ENCODE measurements at regions not wholly inside any gene's neighbourhood (a gene's known extent, or its start where the extent isn't known, plus 50 kb on each side); places are given as distances from the start of the nearest gene placed in this dataset.

DNA sequence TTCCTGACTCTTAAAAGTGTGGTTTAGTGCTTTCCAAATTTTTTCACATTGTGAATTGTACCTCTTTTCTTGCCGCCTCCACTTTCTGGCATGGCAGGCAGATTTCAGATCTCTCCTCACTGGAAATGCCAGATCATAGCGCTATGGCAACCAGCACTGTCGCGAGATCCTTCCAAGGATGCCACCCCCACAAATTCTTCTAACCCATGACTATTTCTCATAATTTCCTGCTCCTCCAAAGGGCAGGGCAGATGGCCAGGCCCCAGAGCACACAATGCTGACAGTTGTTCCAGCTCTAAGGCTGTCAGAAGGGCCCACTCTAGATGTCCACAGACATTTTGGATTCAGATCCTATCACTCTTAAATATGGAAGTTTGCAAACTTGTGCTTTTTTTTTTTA, 446.2 kb upstream of the RIOK2 start:
- peaks cover 3% of the 10 kb centered on the region for H3K27me3 Mint-ChIP-seq (ENCODE audit: insufficient read depth, unreplicated experiment)
- no peaks in the 10 kb centered on the region for H3K4me1 Mint-ChIP-seq (ENCODE audit: low read depth, unreplicated experiment)
- H3K4me3 Mint-ChIP-seq (ENCODE audit: unreplicated experiment): no peak overlapping the region
- H3K9me3 Mint-ChIP-seq (ENCODE audit: unreplicated experiment): no peaks in the 10 kb centered on the region
- POLR2A ChIA-PET: no interaction called here
- Histone ChIP-seq H3K36me3 (ENCODE audit: control insufficient read depth, insufficient read depth, low read length) (no peaks in the 10 kb centered on the region), H3K4me3 (ENCODE audit: low read depth, low read length) (no peak overlapping the region), H3K4me1 (no peaks in the 10 kb centered on the region), H3K27me3 (replicated peaks; ENCODE audit: control insufficient read depth, insufficient read depth, low read length) (no peaks in the 10 kb centered on the region), H3K9me3 (no peaks in the 10 kb centered on the region)
- intact Hi-C loops (cut with micrococcal nuclease; ENCODE audit: unreplicated experiment): no loop called here
- CTCF ChIA-PET: no interaction called here
- H3K27ac Mint-ChIP-seq (ENCODE audit: unreplicated experiment): no peak overlapping the region
- H3K36me3 Mint-ChIP-seq (ENCODE audit: insufficient read depth, unreplicated experiment): no peaks in the 10 kb centered on the region
- DNase-seq: no peak
- no TSS peak for BruUV-seq (replicated peaks)
- TF ChIP-seq, protein P1, sequence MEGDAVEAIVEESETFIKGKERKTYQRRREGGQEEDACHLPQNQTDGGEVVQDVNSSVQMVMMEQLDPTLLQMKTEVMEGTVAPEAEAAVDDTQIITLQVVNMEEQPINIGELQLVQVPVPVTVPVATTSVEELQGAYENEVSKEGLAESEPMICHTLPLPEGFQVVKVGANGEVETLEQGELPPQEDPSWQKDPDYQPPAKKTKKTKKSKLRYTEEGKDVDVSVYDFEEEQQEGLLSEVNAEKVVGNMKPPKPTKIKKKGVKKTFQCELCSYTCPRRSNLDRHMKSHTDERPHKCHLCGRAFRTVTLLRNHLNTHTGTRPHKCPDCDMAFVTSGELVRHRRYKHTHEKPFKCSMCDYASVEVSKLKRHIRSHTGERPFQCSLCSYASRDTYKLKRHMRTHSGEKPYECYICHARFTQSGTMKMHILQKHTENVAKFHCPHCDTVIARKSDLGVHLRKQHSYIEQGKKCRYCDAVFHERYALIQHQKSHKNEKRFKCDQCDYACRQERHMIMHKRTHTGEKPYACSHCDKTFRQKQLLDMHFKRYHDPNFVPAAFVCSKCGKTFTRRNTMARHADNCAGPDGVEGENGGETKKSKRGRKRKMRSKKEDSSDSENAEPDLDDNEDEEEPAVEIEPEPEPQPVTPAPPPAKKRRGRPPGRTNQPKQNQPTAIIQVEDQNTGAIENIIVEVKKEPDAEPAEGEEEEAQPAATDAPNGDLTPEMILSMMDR (IDR thresholded peaks at IDR 0.05; ENCODE audit: insufficient read depth in 1 of 2, low read depth in 1 of 2, low read length in 1 of 2, severe bottlenecking in 1 of 2, unreplicated experiment in 1 of 2): no peak

DNA sequence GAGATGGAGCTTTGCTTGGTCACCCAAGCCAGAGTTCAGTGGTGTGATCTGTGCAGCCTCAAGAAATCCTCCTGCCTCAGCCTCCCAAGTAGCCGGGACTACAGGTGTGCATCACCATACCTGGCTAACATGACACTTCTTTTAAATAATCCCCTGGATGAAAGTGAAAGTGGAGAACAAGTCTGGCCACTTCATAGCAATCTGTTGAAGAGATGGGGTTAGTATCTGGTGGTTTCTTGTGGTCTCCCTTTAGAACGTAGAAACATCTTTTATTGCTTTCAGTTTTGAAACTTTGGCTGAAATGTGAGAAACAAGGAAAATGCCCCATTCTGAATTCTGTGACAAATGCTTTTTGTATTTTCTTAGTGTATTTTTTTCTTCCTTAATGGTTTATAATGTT, 452.5 kb upstream of the RIOK2 start:
- no peaks in the 10 kb centered on the region for H3K27me3 Mint-ChIP-seq (ENCODE audit: insufficient read depth, unreplicated experiment)
- H3K36me3 Mint-ChIP-seq (ENCODE audit: insufficient read depth, unreplicated experiment): no peaks in the 10 kb centered on the region
- H3K9me3 ChIP-seq: no peaks in the 10 kb centered on the region
- no peak for DNase-seq
- no peaks in the 10 kb centered on the region for H3K9me3 Mint-ChIP-seq (ENCODE audit: unreplicated experiment)
- CTCF ChIA-PET: no interaction called here
- H3K4me1 Mint-ChIP-seq (ENCODE audit: low read depth, unreplicated experiment): no peaks in the 10 kb centered on the region
- H3K4me1 ChIP-seq: no peaks in the 10 kb centered on the region
- POLR2A ChIA-PET: no interaction called here
- H3K27me3 ChIP-seq (replicated peaks; ENCODE audit: control insufficient read depth, insufficient read depth, low read length): no peaks in the 10 kb centered on the region
- TF ChIP-seq, protein P1 (IDR thresholded peaks at IDR 0.05; ENCODE audit: insufficient read depth in 1 of 2, low read depth in 1 of 2, low read length in 1 of 2, severe bottlenecking in 1 of 2, unreplicated experiment in 1 of 2): no peak
- H3K4me3 Mint-ChIP-seq (ENCODE audit: unreplicated experiment): no peak overlapping the region
- BruUV-seq (replicated peaks): no TSS peak
- intact Hi-C loops (cut with micrococcal nuclease; ENCODE audit: unreplicated experiment): no loop called here
- no peak overlapping the region for H3K4me3 ChIP-seq (ENCODE audit: low read depth, low read length)
- H3K27ac Mint-ChIP-seq (ENCODE audit: unreplicated experiment): no peak overlapping the region
- no peaks in the 10 kb centered on the region for H3K36me3 ChIP-seq (ENCODE audit: control insufficient read depth, insufficient read depth, low read length)

DNA sequence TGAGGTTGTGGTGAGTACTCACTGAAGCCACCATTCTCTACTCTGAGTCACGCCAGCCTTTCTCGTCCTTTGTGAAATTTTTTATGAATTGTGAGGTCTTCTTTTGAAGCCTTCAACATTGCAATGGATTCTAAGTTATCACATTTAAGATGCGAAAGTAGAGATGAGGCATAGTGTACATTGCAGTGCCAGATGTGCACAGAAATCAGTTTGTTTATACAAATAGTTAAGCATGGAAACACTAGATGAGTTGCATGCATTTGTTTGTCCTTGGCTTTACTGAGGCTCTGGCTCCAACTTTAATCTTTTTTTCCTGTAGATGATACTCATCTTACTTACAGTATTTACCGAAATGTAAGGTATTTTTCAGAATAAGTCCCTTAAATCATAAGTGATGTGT, 453.7 kb upstream of the RIOK2 start:
- H3K4me3 Mint-ChIP-seq (ENCODE audit: unreplicated experiment): no peak overlapping the region
- Histone ChIP-seq H3K4me3 (ENCODE audit: low read depth, low read length) (no peak overlapping the region), H3K36me3 (ENCODE audit: control insufficient read depth, insufficient read depth, low read length) (no peaks in the 10 kb centered on the region), H3K27me3 (replicated peaks; ENCODE audit: control insufficient read depth, insufficient read depth, low read length) (no peaks in the 10 kb centered on the region), H3K9me3 (no peaks in the 10 kb centered on the region), H3K4me1 (no peaks in the 10 kb centered on the region)
- DNase-seq: no peak
- H3K27ac Mint-ChIP-seq (ENCODE audit: unreplicated experiment): no peak overlapping the region
- TF ChIP-seq, protein P1 (IDR thresholded peaks at IDR 0.05; ENCODE audit: insufficient read depth in 1 of 2, low read depth in 1 of 2, low read length in 1 of 2, severe bottlenecking in 1 of 2, unreplicated experiment in 1 of 2): no peak
- no peaks in the 10 kb centered on the region for H3K4me1 Mint-ChIP-seq (ENCODE audit: low read depth, unreplicated experiment)
- intact Hi-C loops (cut with micrococcal nuclease; ENCODE audit: unreplicated experiment): no loop called here
- POLR2A ChIA-PET: no interaction called here
- H3K9me3 Mint-ChIP-seq (ENCODE audit: unreplicated experiment): no peaks in the 10 kb centered on the region
- CTCF ChIA-PET: no interaction called here
- no TSS peak for BruUV-seq (replicated peaks)
- H3K36me3 Mint-ChIP-seq (ENCODE audit: insufficient read depth, unreplicated experiment): no peaks in the 10 kb centered on the region
- no peaks in the 10 kb centered on the region for H3K27me3 Mint-ChIP-seq (ENCODE audit: insufficient read depth, unreplicated experiment)
